IMR-90 (cell line): ENCODE measurements at regions not wholly inside any gene's neighbourhood (a gene's known extent, or its start where the extent isn't known, plus 50 kb on each side); places are given as distances from the start of the nearest gene placed in this dataset.

Source experiments
- ATAC-seq: fragments of 200-7000 bp; cut with Tn5 transposase; 2 replicates; pipeline ENCODE4 v1.9.1; 2020; ENCODE audit warnings: low read depth, mild to moderate bottlenecking, moderate library complexity
- BruUV-seq: library from RNA; stranded (reverse); fragments of 400-500 nt; replicated peaks from 2 replicates; lab custom pipeline; 2021; lab: Mats Ljungman, UMichigan
- CTCF ChIA-PET: fragments of 300-600 bp; formaldehyde crosslinking; extraction: SDS; loops from one replicate; lab custom pipeline; 2021; ENCODE audit warnings: antibody characterized with exemption; lab: Yijun Ruan, JAX
- POLR2A ChIA-PET: fragments of 300-600 bp; sonication (Branson Sonifier 250); formaldehyde crosslinking; loops from one replicate; lab custom pipeline; 2022; ENCODE audit warnings: antibody characterized with exemption; ENCODE audit not compliant: unreplicated experiment; lab: Charles Lee
- DNase-seq: peaks from one replicate; pipeline ENCODE4 v3.0.0; 2013
- H2AFZ ChIP-seq: replicated peaks from 2 replicates; pipeline ENCODE3; 2013; ENCODE audit warnings: low read length, mild to moderate bottlenecking; ENCODE audit not compliant: poor library complexity
- H2AK5ac ChIP-seq: 2 replicates; pipeline ENCODE4 v1.6.1; 2013; ENCODE audit warnings: low read depth, low read length, inconsistent platforms
- H2AK9ac ChIP-seq: replicated peaks from 2 replicates; pipeline ENCODE3; 2013; ENCODE audit warnings: mild to moderate bottlenecking, low read depth, low read length, moderate library complexity; ENCODE audit not compliant: poor library complexity
- H2BK120ac ChIP-seq: 2 replicates; pipeline ENCODE4 v1.6.1; 2013; ENCODE audit warnings: low read depth, low read length, inconsistent platforms
- H2BK15ac ChIP-seq: 3 replicates; pipeline ENCODE4 v1.6.1; 2013; ENCODE audit warnings: low read depth, low read length, inconsistent platforms
- H2BK20ac ChIP-seq: 2 replicates; pipeline ENCODE4 v1.6.1; 2013; ENCODE audit warnings: low read depth, mild to moderate bottlenecking, inconsistent platforms, low read length, moderate library complexity
- H2BK5ac ChIP-seq: 2 replicates; pipeline ENCODE4 v1.6.1; 2013; ENCODE audit warnings: mild to moderate bottlenecking, low read depth, low read length, inconsistent platforms; ENCODE audit not compliant: poor library complexity, severe bottlenecking
- H3K14ac ChIP-seq: replicated peaks from 2 replicates; pipeline ENCODE4 v1.6.1; 2013; ENCODE audit warnings: low read depth, low read length, inconsistent platforms
- H3K18ac ChIP-seq: 2 replicates; pipeline ENCODE4 v1.6.1; 2013; ENCODE audit warnings: low read depth, low read length, control low read depth
- H3K23ac ChIP-seq: 2 replicates; pipeline ENCODE4 v1.6.1; 2013; ENCODE audit warnings: low read depth, low read length, inconsistent platforms
- H3K27ac ChIP-seq: 2 replicates; pipeline ENCODE4 v1.5.1; 2013; ENCODE audit warnings: mild to moderate bottlenecking, control low read depth, low read length; ENCODE audit not compliant: insufficient read depth
- H3K27me3 ChIP-seq: 2 replicates; pipeline ENCODE4 v1.6.1; 2013; ENCODE audit warnings: low read length; ENCODE audit not compliant: control insufficient read depth, insufficient read depth
- H3K36me3 ChIP-seq: 2 replicates; pipeline ENCODE4 v1.6.1; 2013; ENCODE audit warnings: low read length, mixed read lengths; ENCODE audit not compliant: control insufficient read depth, insufficient read depth
- H3K4ac ChIP-seq: 2 replicates; pipeline ENCODE4 v1.6.1; 2013; ENCODE audit warnings: low read depth, low read length, inconsistent platforms
- H3K4me1 ChIP-seq: 2 replicates; pipeline ENCODE4 v1.6.1; 2013; ENCODE audit warnings: low read length, mixed read lengths; ENCODE audit not compliant: control insufficient read depth, insufficient read depth
- H3K4me2 ChIP-seq: 2 replicates; pipeline ENCODE4 v1.6.1; 2013; ENCODE audit warnings: low read depth, mild to moderate bottlenecking, control low read depth, low read length, moderate library complexity
- H3K4me3 ChIP-seq: 2 replicates; pipeline ENCODE4 v1.5.1; 2013; ENCODE audit warnings: low read depth, mild to moderate bottlenecking, control low read depth, low read length, moderate library complexity; ENCODE audit not compliant: insufficient read depth
- H3K56ac ChIP-seq: 2 replicates; pipeline ENCODE4 v1.6.1; 2013; ENCODE audit warnings: low read length, inconsistent platforms; ENCODE audit not compliant: insufficient read depth; ENCODE audit errors: extremely low read depth
- H3K79me1 ChIP-seq, 2 experiments: 2 replicates each; pipeline ENCODE4 v1.6.1; 2013; ENCODE audit warnings: low read length in 2 of 2, inconsistent platforms in 1 of 2, low read depth in 1 of 2
- H3K9ac ChIP-seq: 2 replicates; pipeline ENCODE4 v1.6.1; 2013; ENCODE audit warnings: low read depth, low read length, control low read depth
- H3K9me1 ChIP-seq: 2 replicates; pipeline ENCODE4 v1.6.1; 2013; ENCODE audit warnings: low read length, inconsistent platforms; ENCODE audit not compliant: insufficient read depth
- H3K9me3 ChIP-seq: 2 replicates; pipeline ENCODE4 v1.6.1; 2013; ENCODE audit warnings: low read length; ENCODE audit not compliant: control insufficient read depth, insufficient read depth
- H4K20me1 ChIP-seq: 2 replicates; pipeline ENCODE4 v1.6.1; 2013; ENCODE audit warnings: low read length, inconsistent platforms; ENCODE audit not compliant: insufficient read depth
- H4K5ac ChIP-seq: 2 replicates; pipeline ENCODE4 v1.6.1; 2013; ENCODE audit warnings: mild to moderate bottlenecking, low read depth, low read length, control low read depth
- H4K8ac ChIP-seq, 2 experiments: 2 replicates each; pipeline ENCODE4 v1.6.1; 2013; ENCODE audit warnings: low read depth in 2 of 2, low read length in 2 of 2, control low read depth in 1 of 2, inconsistent platforms in 1 of 2
- H4K91ac ChIP-seq: 2 replicates; pipeline ENCODE4 v1.6.1; 2013; ENCODE audit warnings: low read depth, low read length, inconsistent platforms; ENCODE audit not compliant: insufficient read depth
- BHLHE40 ChIP-seq: fragments of 150-350 bp; IDR thresholded peaks from 2 replicates; pipeline ENCODE4 v1.6.1; 2016; ENCODE audit warnings: mild to moderate bottlenecking, low read depth, low read length
- CHD1 ChIP-seq: IDR thresholded peaks from 2 replicates; pipeline ENCODE4 v1.6.1; 2012; ENCODE audit warnings: low read depth, low read length, improper control_type of control experiment
- ELK1 ChIP-seq: fragments of 150-350 bp; IDR thresholded peaks from 2 replicates; pipeline ENCODE4 v1.6.1; 2016; ENCODE audit warnings: low read depth, mild to moderate bottlenecking, low read length, moderate library complexity, borderline replicate concordance
- MAFK ChIP-seq: IDR thresholded peaks from 2 replicates; pipeline ENCODE4 v1.6.1; 2012; ENCODE audit warnings: low read depth, low read length, improper control_type of control experiment
- MAZ ChIP-seq: IDR thresholded peaks from 2 replicates; pipeline ENCODE4 v1.6.1; 2012; ENCODE audit warnings: low read depth, mild to moderate bottlenecking, low read length, improper control_type of control experiment, moderate library complexity, borderline replicate concordance
- NFE2L2 ChIP-seq: fragments of 150-350 bp; IDR thresholded peaks from 2 replicates; pipeline ENCODE4 v1.6.1; 2016; ENCODE audit warnings: low read depth, mild to moderate bottlenecking, low read length
- POLR2A ChIP-seq: IDR thresholded peaks from 2 replicates; pipeline ENCODE4 v1.6.1; 2012; ENCODE audit warnings: mild to moderate bottlenecking, low read depth, low read length
- RAD21 ChIP-seq: IDR thresholded peaks from 2 replicates; pipeline ENCODE4 v1.6.1; 2012; ENCODE audit warnings: low read length, improper control_type of control experiment
- RFX5 ChIP-seq: IDR thresholded peaks from 2 replicates; pipeline ENCODE4 v1.8.0; 2012; ENCODE audit warnings: low read depth, mild to moderate bottlenecking, low read length, moderate library complexity
- SMC3 ChIP-seq: fragments of 150-350 bp; IDR thresholded peaks from 2 replicates; pipeline ENCODE4 v1.6.1; 2016; ENCODE audit warnings: low read depth, mild to moderate bottlenecking, antibody characterized with exemption, low read length, moderate library complexity
- dilution Hi-C: fragments of 300-500 bp; cut with HindIII; formaldehyde crosslinking; loops from one replicate; pipeline ENCODE4 v1.14.3; 2018; ENCODE audit warnings: low sequenced_read_pairs; ENCODE audit not compliant: unreplicated experiment
- in situ Hi-C: fragments of 300-500 bp; cut with MboI; formaldehyde crosslinking; loops from 3 replicates; pipeline ENCODE4 v1.14.3; 2019; ENCODE audit warnings: low sequenced_read_pairs, inconsistent platforms, mixed read lengths
- intact Hi-C: fragments of 100-400 bp; cut with micrococcal nuclease; formaldehyde crosslinking; loops from 2 replicates; pipeline ENCODE4 v1.10.0; 2022
- TF ChIP-seq, protein P1 (sequence below): fragments of 150-350 bp; IDR thresholded peaks from 2 replicates; pipeline ENCODE4 v1.6.1; 2017; ENCODE audit warnings: mild to moderate bottlenecking, antibody characterized with exemption, low read length, low read depth
- TF ChIP-seq, protein P2 (sequence below): conservative IDR thresholded peaks from 2 replicates; pipeline ENCODE4 v1.5.1; 2012; ENCODE audit warnings: mild to moderate bottlenecking, low read depth, low read length, improper control_type of control experiment

GRCh38 chr13:36753176-36753575 is 65.8 kb upstream of the RFXAP start:
- Histone ChIP-seq H2BK20ac (no peak overlapping the region), H2BK120ac (no peak overlapping the region), H3K56ac (no peak overlapping the region), H2BK5ac (no peak overlapping the region), H3K9ac (no peak overlapping the region), H3K9me1 (no peaks in the 10 kb centered on the region), H3K4me2 (no peak overlapping the region), H4K91ac (no peak overlapping the region), H3K4me1 (no peaks in the 10 kb centered on the region), H3K23ac (no peak overlapping the region), H3K14ac (no peak overlapping the region), H2AK9ac (no peak overlapping the region), H3K4ac (no peak overlapping the region), H3K4me3 (no peak overlapping the region), H3K27me3 (peaks cover 3% of the 10 kb centered on the region; the same call in 1 of the 2 replicates), H2AFZ (no peak overlapping the region), H3K18ac (no peak overlapping the region), H4K8ac (no peak overlapping the region), H2BK15ac (no peak overlapping the region), H3K79me1 (no peaks in the 10 kb centered on the region), H2AK5ac (no peak overlapping the region), H3K36me3 (no peaks in the 10 kb centered on the region), H4K20me1 (no peaks in the 10 kb centered on the region), H4K5ac (no peak overlapping the region), H3K9me3 (no peaks in the 10 kb centered on the region), H3K27ac (no peak overlapping the region)
- in situ Hi-C loops (no loop called here), intact Hi-C loops (no loop called here), dilution Hi-C loops (no loop called here)
- ATAC-seq (no peak), DNase-seq (no peak)
- ChIA-PET POLR2A (interaction anchor here (0.6 kb wide), 1 partner anchor 59 kb away, joined by 3 read pairs; no protein-coding TSS in a partner anchor), CTCF (interaction anchor here (0.7 kb wide), 1 partner anchor 62 kb away, joined by 3 read pairs; no protein-coding TSS in a partner anchor)
- no peak for TF ChIP-seq BHLHE40
- TF ChIP-seq RAD21, result no peak
- no peak for TF ChIP-seq POLR2A
- no peak for TF ChIP-seq MAFK
- TF ChIP-seq NFE2L2, result no peak
- TF ChIP-seq, protein P1, sequence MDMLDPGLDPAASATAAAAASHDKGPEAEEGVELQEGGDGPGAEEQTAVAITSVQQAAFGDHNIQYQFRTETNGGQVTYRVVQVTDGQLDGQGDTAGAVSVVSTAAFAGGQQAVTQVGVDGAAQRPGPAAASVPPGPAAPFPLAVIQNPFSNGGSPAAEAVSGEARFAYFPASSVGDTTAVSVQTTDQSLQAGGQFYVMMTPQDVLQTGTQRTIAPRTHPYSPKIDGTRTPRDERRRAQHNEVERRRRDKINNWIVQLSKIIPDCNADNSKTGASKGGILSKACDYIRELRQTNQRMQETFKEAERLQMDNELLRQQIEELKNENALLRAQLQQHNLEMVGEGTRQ, result no peak
- TF ChIP-seq SMC3, result no peak
- TF ChIP-seq, protein P2, sequence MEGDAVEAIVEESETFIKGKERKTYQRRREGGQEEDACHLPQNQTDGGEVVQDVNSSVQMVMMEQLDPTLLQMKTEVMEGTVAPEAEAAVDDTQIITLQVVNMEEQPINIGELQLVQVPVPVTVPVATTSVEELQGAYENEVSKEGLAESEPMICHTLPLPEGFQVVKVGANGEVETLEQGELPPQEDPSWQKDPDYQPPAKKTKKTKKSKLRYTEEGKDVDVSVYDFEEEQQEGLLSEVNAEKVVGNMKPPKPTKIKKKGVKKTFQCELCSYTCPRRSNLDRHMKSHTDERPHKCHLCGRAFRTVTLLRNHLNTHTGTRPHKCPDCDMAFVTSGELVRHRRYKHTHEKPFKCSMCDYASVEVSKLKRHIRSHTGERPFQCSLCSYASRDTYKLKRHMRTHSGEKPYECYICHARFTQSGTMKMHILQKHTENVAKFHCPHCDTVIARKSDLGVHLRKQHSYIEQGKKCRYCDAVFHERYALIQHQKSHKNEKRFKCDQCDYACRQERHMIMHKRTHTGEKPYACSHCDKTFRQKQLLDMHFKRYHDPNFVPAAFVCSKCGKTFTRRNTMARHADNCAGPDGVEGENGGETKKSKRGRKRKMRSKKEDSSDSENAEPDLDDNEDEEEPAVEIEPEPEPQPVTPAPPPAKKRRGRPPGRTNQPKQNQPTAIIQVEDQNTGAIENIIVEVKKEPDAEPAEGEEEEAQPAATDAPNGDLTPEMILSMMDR, result no peak
- TF ChIP-seq RFX5, result no peak
- no peak for TF ChIP-seq CHD1
- TF ChIP-seq ELK1, result no peak
- TF ChIP-seq MAZ, result no peak
- no TSS peak for BruUV-seq
